IMR-90 (cell line): ENCODE measurements at regions not wholly inside any gene's neighbourhood (a gene's known extent, or its start where the extent isn't known, plus 50 kb on each side); places are given as distances from the start of the nearest gene placed in this dataset.

ENCODE experiments used
- ATAC-seq: fragments of 200-7000 bp; cut with Tn5 transposase; 2 replicates; pipeline ENCODE4 v1.9.1; 2020; ENCODE audit warnings: low read depth, mild to moderate bottlenecking, moderate library complexity
- BruUV-seq: library from RNA; stranded (reverse); fragments of 400-500 nt; replicated peaks from 2 replicates; lab custom pipeline; 2021; lab: Mats Ljungman, UMichigan
- CTCF ChIA-PET: fragments of 300-600 bp; formaldehyde crosslinking; extraction: SDS; loops from one replicate; lab custom pipeline; 2021; ENCODE audit warnings: antibody characterized with exemption; lab: Yijun Ruan, JAX
- POLR2A ChIA-PET: fragments of 300-600 bp; sonication (Branson Sonifier 250); formaldehyde crosslinking; loops from one replicate; lab custom pipeline; 2022; ENCODE audit warnings: antibody characterized with exemption; ENCODE audit not compliant: unreplicated experiment; lab: Charles Lee
- DNase-seq: peaks from one replicate; pipeline ENCODE4 v3.0.0; 2013
- H2AFZ ChIP-seq: replicated peaks from 2 replicates; pipeline ENCODE3; 2013; ENCODE audit warnings: low read length, mild to moderate bottlenecking; ENCODE audit not compliant: poor library complexity
- H2AK5ac ChIP-seq: 2 replicates; pipeline ENCODE4 v1.6.1; 2013; ENCODE audit warnings: low read depth, low read length, inconsistent platforms
- H2AK9ac ChIP-seq: replicated peaks from 2 replicates; pipeline ENCODE3; 2013; ENCODE audit warnings: mild to moderate bottlenecking, low read depth, low read length, moderate library complexity; ENCODE audit not compliant: poor library complexity
- H2BK120ac ChIP-seq: 2 replicates; pipeline ENCODE4 v1.6.1; 2013; ENCODE audit warnings: low read depth, low read length, inconsistent platforms
- H2BK15ac ChIP-seq: 3 replicates; pipeline ENCODE4 v1.6.1; 2013; ENCODE audit warnings: low read depth, low read length, inconsistent platforms
- H2BK20ac ChIP-seq: 2 replicates; pipeline ENCODE4 v1.6.1; 2013; ENCODE audit warnings: low read depth, mild to moderate bottlenecking, inconsistent platforms, low read length, moderate library complexity
- H2BK5ac ChIP-seq: 2 replicates; pipeline ENCODE4 v1.6.1; 2013; ENCODE audit warnings: mild to moderate bottlenecking, low read depth, low read length, inconsistent platforms; ENCODE audit not compliant: poor library complexity, severe bottlenecking
- H3K14ac ChIP-seq: replicated peaks from 2 replicates; pipeline ENCODE4 v1.6.1; 2013; ENCODE audit warnings: low read depth, low read length, inconsistent platforms
- H3K18ac ChIP-seq: 2 replicates; pipeline ENCODE4 v1.6.1; 2013; ENCODE audit warnings: low read depth, low read length, control low read depth
- H3K23ac ChIP-seq: 2 replicates; pipeline ENCODE4 v1.6.1; 2013; ENCODE audit warnings: low read depth, low read length, inconsistent platforms
- H3K27ac ChIP-seq: 2 replicates; pipeline ENCODE4 v1.5.1; 2013; ENCODE audit warnings: mild to moderate bottlenecking, control low read depth, low read length; ENCODE audit not compliant: insufficient read depth
- H3K27me3 ChIP-seq: 2 replicates; pipeline ENCODE4 v1.6.1; 2013; ENCODE audit warnings: low read length; ENCODE audit not compliant: control insufficient read depth, insufficient read depth
- H3K36me3 ChIP-seq: 2 replicates; pipeline ENCODE4 v1.6.1; 2013; ENCODE audit warnings: low read length, mixed read lengths; ENCODE audit not compliant: control insufficient read depth, insufficient read depth
- H3K4ac ChIP-seq: 2 replicates; pipeline ENCODE4 v1.6.1; 2013; ENCODE audit warnings: low read depth, low read length, inconsistent platforms
- H3K4me1 ChIP-seq: 2 replicates; pipeline ENCODE4 v1.6.1; 2013; ENCODE audit warnings: low read length, mixed read lengths; ENCODE audit not compliant: control insufficient read depth, insufficient read depth
- H3K4me2 ChIP-seq: 2 replicates; pipeline ENCODE4 v1.6.1; 2013; ENCODE audit warnings: low read depth, mild to moderate bottlenecking, control low read depth, low read length, moderate library complexity
- H3K4me3 ChIP-seq: 2 replicates; pipeline ENCODE4 v1.5.1; 2013; ENCODE audit warnings: low read depth, mild to moderate bottlenecking, control low read depth, low read length, moderate library complexity; ENCODE audit not compliant: insufficient read depth
- H3K56ac ChIP-seq: 2 replicates; pipeline ENCODE4 v1.6.1; 2013; ENCODE audit warnings: low read length, inconsistent platforms; ENCODE audit not compliant: insufficient read depth; ENCODE audit errors: extremely low read depth
- H3K79me1 ChIP-seq, 2 experiments: 2 replicates each; pipeline ENCODE4 v1.6.1; 2013; ENCODE audit warnings: low read length in 2 of 2, inconsistent platforms in 1 of 2, low read depth in 1 of 2
- H3K9ac ChIP-seq: 2 replicates; pipeline ENCODE4 v1.6.1; 2013; ENCODE audit warnings: low read depth, low read length, control low read depth
- H3K9me1 ChIP-seq: 2 replicates; pipeline ENCODE4 v1.6.1; 2013; ENCODE audit warnings: low read length, inconsistent platforms; ENCODE audit not compliant: insufficient read depth
- H3K9me3 ChIP-seq: 2 replicates; pipeline ENCODE4 v1.6.1; 2013; ENCODE audit warnings: low read length; ENCODE audit not compliant: control insufficient read depth, insufficient read depth
- H4K20me1 ChIP-seq: 2 replicates; pipeline ENCODE4 v1.6.1; 2013; ENCODE audit warnings: low read length, inconsistent platforms; ENCODE audit not compliant: insufficient read depth
- H4K5ac ChIP-seq: 2 replicates; pipeline ENCODE4 v1.6.1; 2013; ENCODE audit warnings: mild to moderate bottlenecking, low read depth, low read length, control low read depth
- H4K8ac ChIP-seq, 2 experiments: 2 replicates each; pipeline ENCODE4 v1.6.1; 2013; ENCODE audit warnings: low read depth in 2 of 2, low read length in 2 of 2, control low read depth in 1 of 2, inconsistent platforms in 1 of 2
- H4K91ac ChIP-seq: 2 replicates; pipeline ENCODE4 v1.6.1; 2013; ENCODE audit warnings: low read depth, low read length, inconsistent platforms; ENCODE audit not compliant: insufficient read depth
- CEBPB ChIP-seq: IDR thresholded peaks from 2 replicates; pipeline ENCODE4 v1.6.1; 2012; ENCODE audit warnings: low read depth, low read length, improper control_type of control experiment
- CHD1 ChIP-seq: IDR thresholded peaks from 2 replicates; pipeline ENCODE4 v1.6.1; 2012; ENCODE audit warnings: low read depth, low read length, improper control_type of control experiment
- MAFK ChIP-seq: IDR thresholded peaks from 2 replicates; pipeline ENCODE4 v1.6.1; 2012; ENCODE audit warnings: low read depth, low read length, improper control_type of control experiment
- MAZ ChIP-seq: IDR thresholded peaks from 2 replicates; pipeline ENCODE4 v1.6.1; 2012; ENCODE audit warnings: low read depth, mild to moderate bottlenecking, low read length, improper control_type of control experiment, moderate library complexity, borderline replicate concordance
- POLR2A ChIP-seq: IDR thresholded peaks from 2 replicates; pipeline ENCODE4 v1.6.1; 2012; ENCODE audit warnings: mild to moderate bottlenecking, low read depth, low read length
- RFX5 ChIP-seq: IDR thresholded peaks from 2 replicates; pipeline ENCODE4 v1.8.0; 2012; ENCODE audit warnings: low read depth, mild to moderate bottlenecking, low read length, moderate library complexity
- WGBS, 2 experiments: methylation state at CpG; one replicate each; pipeline versions ENCODE4 v1.1.5 to v1.1.7; 2013; ENCODE audit warnings: missing lambda C conversion rate in 2 of 2; ENCODE audit not compliant: insufficient read length in 1 of 2; ENCODE audit errors: extremely low coverage in 2 of 2; 5-methylcytosine and 5-hydroxymethylcytosine counted together
- dilution Hi-C: fragments of 300-500 bp; cut with HindIII; formaldehyde crosslinking; loops from one replicate; pipeline ENCODE4 v1.14.3; 2018; ENCODE audit warnings: low sequenced_read_pairs; ENCODE audit not compliant: unreplicated experiment
- in situ Hi-C: fragments of 300-500 bp; cut with MboI; formaldehyde crosslinking; loops from 3 replicates; pipeline ENCODE4 v1.14.3; 2019; ENCODE audit warnings: low sequenced_read_pairs, inconsistent platforms, mixed read lengths
- intact Hi-C: fragments of 100-400 bp; cut with micrococcal nuclease; formaldehyde crosslinking; loops from 2 replicates; pipeline ENCODE4 v1.10.0; 2022
- TF ChIP-seq, protein P1 (sequence below): fragments of 150-350 bp; IDR thresholded peaks from 2 replicates; pipeline ENCODE4 v1.6.1; 2016; ENCODE audit warnings: low read depth, mild to moderate bottlenecking, low read length, moderate library complexity, borderline replicate concordance
- TF ChIP-seq, protein P2 (sequence below): conservative IDR thresholded peaks from 2 replicates; pipeline ENCODE4 v1.5.1; 2012; ENCODE audit warnings: mild to moderate bottlenecking, low read depth, low read length, improper control_type of control experiment

DNA sequence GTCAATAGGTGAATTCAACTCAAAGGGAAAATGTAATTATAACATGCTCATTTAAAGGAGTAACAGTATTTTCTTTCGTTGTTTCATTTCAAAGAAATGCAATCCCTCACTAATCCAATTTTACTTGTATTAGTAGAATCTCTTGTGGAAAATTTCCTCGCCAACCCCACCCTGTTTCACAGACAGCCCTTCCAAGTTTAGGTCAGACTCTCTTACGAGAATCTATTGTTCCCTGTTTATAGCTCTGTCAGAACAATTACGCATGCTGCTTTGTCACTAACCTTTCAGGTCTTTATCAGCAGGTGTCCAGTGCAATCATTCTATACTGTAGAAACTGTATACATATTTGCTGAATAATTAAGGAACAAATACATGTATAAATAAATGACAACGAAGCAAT is 657.8 kb upstream of the LINC00305 start:
- Histone ChIP-seq H2BK120ac (no peak overlapping the region), H2BK20ac (no peak overlapping the region), H4K5ac (no peak overlapping the region), H3K36me3 (no peaks in the 10 kb centered on the region), H3K23ac (no peak overlapping the region), H3K9ac (no peak overlapping the region), H2AFZ (no peak overlapping the region), H3K56ac (no peak overlapping the region), H3K18ac (no peak overlapping the region), H3K27ac (no peak overlapping the region), H3K4me2 (no peak overlapping the region), H2BK15ac (no peak overlapping the region), H3K4ac (no peak overlapping the region), H2AK5ac (no peak overlapping the region), H3K4me3 (no peak overlapping the region), H4K20me1 (no peaks in the 10 kb centered on the region), H4K91ac (no peak overlapping the region), H3K9me3 (peaks cover 4% of the 10 kb centered on the region), H3K4me1 (no peaks in the 10 kb centered on the region), H3K79me1 (no peaks in the 10 kb centered on the region), H2BK5ac (no peak overlapping the region), H3K14ac (no peak overlapping the region), H3K9me1 (no peaks in the 10 kb centered on the region), H2AK9ac (no peak overlapping the region), H4K8ac (no peak overlapping the region), H3K27me3 (no peaks in the 10 kb centered on the region)
- BruUV-seq: no TSS peak
- ATAC-seq: no peak
- in situ Hi-C loops: no loop called here
- ChIA-PET POLR2A (no interaction called here), CTCF (no interaction called here)
- no CpG with 5 or more reads among the region's 5 CpGs for WGBS, 2 experiments
- intact Hi-C loops: no loop called here
- TF ChIP-seq, protein P1, sequence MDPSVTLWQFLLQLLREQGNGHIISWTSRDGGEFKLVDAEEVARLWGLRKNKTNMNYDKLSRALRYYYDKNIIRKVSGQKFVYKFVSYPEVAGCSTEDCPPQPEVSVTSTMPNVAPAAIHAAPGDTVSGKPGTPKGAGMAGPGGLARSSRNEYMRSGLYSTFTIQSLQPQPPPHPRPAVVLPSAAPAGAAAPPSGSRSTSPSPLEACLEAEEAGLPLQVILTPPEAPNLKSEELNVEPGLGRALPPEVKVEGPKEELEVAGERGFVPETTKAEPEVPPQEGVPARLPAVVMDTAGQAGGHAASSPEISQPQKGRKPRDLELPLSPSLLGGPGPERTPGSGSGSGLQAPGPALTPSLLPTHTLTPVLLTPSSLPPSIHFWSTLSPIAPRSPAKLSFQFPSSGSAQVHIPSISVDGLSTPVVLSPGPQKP: no peak
- TF ChIP-seq MAFK (no peak), RFX5 (no peak), MAZ (no peak), POLR2A (no peak), CEBPB (no peak), CHD1 (no peak)
- TF ChIP-seq, protein P2, sequence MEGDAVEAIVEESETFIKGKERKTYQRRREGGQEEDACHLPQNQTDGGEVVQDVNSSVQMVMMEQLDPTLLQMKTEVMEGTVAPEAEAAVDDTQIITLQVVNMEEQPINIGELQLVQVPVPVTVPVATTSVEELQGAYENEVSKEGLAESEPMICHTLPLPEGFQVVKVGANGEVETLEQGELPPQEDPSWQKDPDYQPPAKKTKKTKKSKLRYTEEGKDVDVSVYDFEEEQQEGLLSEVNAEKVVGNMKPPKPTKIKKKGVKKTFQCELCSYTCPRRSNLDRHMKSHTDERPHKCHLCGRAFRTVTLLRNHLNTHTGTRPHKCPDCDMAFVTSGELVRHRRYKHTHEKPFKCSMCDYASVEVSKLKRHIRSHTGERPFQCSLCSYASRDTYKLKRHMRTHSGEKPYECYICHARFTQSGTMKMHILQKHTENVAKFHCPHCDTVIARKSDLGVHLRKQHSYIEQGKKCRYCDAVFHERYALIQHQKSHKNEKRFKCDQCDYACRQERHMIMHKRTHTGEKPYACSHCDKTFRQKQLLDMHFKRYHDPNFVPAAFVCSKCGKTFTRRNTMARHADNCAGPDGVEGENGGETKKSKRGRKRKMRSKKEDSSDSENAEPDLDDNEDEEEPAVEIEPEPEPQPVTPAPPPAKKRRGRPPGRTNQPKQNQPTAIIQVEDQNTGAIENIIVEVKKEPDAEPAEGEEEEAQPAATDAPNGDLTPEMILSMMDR: no peak
- dilution Hi-C loops: no loop called here
- no peak for DNase-seq
